ENCODE measurements at regions not wholly inside any gene's neighbourhood (a gene's known extent, or its start where the extent isn't known, plus 50 kb on each side); places are given as distances from the start of the nearest gene placed in this dataset.
"Not testable (repeated sequence)": the region's sequence is repeated elsewhere in the genome, so short reads cannot be mapped to it uniquely, and the experiment has no call there.

DNA sequence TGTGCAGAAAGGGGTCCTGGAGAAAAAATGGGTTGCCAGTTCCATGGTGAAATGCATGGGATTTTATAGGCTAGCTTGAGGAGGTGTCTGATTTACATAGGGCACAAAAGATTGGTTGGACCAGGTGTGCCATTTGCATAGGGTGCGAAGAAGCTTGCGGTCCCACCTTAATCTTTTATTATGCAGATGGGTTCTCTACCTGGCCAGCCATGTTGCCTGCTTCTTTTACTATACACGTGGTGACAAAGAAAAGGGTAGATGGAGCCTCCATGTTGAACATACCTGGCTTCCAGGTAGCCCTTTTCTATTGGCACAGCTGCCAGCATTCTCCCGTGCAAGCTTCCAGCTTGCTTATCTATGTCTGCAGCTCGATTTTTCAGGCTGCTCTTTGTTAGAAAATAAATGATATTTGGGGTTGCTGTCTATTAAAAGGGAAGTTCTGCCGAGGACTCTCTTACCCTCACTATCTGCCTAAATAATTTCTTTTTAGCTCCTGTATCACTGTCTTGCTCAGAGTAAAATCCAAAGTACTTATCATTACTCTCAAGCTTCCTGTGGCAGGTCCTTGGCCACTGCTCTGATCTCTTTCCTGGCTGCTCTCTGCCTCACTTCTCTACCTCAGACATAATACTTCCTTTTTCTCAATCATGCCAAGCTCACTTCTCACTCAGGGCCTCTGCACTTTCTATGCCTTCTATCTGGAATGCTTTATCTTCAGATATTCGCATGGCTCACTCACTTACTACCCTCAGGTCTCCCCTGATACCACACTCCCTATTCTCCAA, 216.0 kb upstream of the DAAM1 start:
- H3K36me3 ChIP-seq (ENCODE audit: control insufficient read depth in 1 of 2, insufficient read depth in 2 of 2, low read length in 2 of 2): no peaks in the 10 kb centered on the region
- no peak overlapping the region for H3K27ac ChIP-seq (ENCODE audit: low read depth, low read length)
- H3K9ac ChIP-seq (ENCODE audit: low read depth in 1 of 2, low read length in 2 of 2): no peak overlapping the region
- no peaks in the 10 kb centered on the region for H3K4me1 ChIP-seq (ENCODE audit: control insufficient read depth in 1 of 2, insufficient read depth in 2 of 2, low read length in 2 of 2)
- H3K4me3 ChIP-seq (ENCODE audit: low read depth in 1 of 2, low read length in 2 of 2): no peak overlapping the region
- H3K9me3 ChIP-seq (ENCODE audit: control insufficient read depth in 1 of 2, low read length in 2 of 2): no peaks in the 10 kb centered on the region
- H3K27me3 ChIP-seq (ENCODE audit: control insufficient read depth in 1 of 2, insufficient read depth in 2 of 2, low read length in 2 of 2): no peaks in the 10 kb centered on the region

DNA sequence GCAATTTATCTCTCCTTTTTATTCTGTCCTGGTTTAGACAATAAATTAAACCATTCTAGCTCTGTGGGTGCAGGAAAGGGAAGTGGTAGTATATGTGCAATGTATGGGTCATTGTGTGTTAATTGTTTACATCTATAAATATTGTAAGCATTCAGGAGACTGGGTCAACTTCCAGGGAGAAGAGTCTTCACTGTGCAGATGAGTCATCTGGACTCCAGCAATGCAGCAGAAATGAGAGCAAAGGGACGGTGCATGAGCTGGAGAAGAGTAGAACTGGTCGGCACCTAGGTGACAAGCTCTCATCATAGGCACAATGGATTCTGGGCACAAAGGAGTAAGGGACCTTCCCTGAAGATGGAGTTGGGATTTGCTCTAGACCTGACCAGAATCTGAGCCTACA, 211.1 kb upstream of the DAAM1 start:
- H3K27me3 ChIP-seq (ENCODE audit: control insufficient read depth in 1 of 2, insufficient read depth in 2 of 2, low read length in 2 of 2): no peaks in the 10 kb centered on the region
- H3K4me3 ChIP-seq (ENCODE audit: low read depth in 1 of 2, low read length in 2 of 2): no peak overlapping the region
- H3K9ac ChIP-seq (ENCODE audit: low read depth in 1 of 2, low read length in 2 of 2): no peak overlapping the region
- H3K4me1 ChIP-seq (ENCODE audit: control insufficient read depth in 1 of 2, insufficient read depth in 2 of 2, low read length in 2 of 2): no peaks in the 10 kb centered on the region
- no peaks in the 10 kb centered on the region for H3K9me3 ChIP-seq (ENCODE audit: control insufficient read depth in 1 of 2, low read length in 2 of 2)
- H3K36me3 ChIP-seq (ENCODE audit: control insufficient read depth in 1 of 2, insufficient read depth in 2 of 2, low read length in 2 of 2): no peaks in the 10 kb centered on the region
- H3K27ac ChIP-seq (ENCODE audit: low read depth, low read length): no peak overlapping the region

DNA sequence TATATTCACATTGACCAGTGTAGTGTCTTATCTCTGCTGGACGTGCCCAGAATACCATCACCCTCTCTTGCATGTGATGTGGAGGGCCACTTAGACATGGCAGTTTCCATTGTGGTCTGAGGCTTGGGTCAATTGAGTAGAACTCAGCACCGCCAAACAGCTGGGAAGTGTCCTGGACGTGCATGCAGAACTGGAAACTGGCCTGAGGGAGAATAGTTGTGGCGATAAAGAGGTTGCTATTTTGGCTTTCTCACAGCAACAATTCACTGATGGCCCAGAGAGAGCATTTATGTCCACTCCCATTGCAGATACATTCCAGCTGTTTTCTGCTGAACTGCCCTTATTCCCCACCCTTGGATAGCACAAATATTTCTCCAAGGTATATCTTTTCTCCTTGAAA, 210.1 kb upstream of the DAAM1 start:
- H3K9me3 ChIP-seq (ENCODE audit: control insufficient read depth in 1 of 2, low read length in 2 of 2): no peaks in the 10 kb centered on the region
- H3K9ac ChIP-seq (ENCODE audit: low read depth in 1 of 2, low read length in 2 of 2): no peak overlapping the region
- H3K4me3 ChIP-seq (ENCODE audit: low read depth in 1 of 2, low read length in 2 of 2): no peak overlapping the region
- no peaks in the 10 kb centered on the region for H3K4me1 ChIP-seq (ENCODE audit: control insufficient read depth in 1 of 2, insufficient read depth in 2 of 2, low read length in 2 of 2)
- no peaks in the 10 kb centered on the region for H3K27me3 ChIP-seq (ENCODE audit: control insufficient read depth in 1 of 2, insufficient read depth in 2 of 2, low read length in 2 of 2)
- no peak overlapping the region for H3K27ac ChIP-seq (ENCODE audit: low read depth, low read length)
- H3K36me3 ChIP-seq (ENCODE audit: control insufficient read depth in 1 of 2, insufficient read depth in 2 of 2, low read length in 2 of 2): no peaks in the 10 kb centered on the region

DNA sequence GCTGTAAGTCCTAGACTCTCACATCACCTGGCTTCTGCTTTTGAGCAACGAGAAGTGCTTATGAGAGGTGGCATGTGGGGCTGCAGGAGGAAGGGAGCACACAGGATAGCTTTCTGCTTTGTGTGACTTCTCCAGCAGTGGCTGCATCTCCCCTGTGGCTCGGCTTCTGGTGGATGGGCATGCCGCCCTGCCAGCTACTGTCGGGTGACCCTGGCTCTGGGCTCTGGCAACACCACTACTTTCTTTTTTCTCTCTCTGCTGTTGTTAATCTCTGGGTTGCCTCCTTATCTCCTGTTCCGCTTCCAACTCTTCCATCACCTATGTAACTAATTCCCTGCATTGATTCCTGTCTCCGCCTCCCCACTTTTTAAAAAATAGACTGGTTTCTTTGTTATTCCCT, 209.1 kb upstream of the DAAM1 start:
- Histone ChIP-seq H3K4me1 (ENCODE audit: control insufficient read depth in 1 of 2, insufficient read depth in 2 of 2, low read length in 2 of 2) (no peaks in the 10 kb centered on the region), H3K9ac (ENCODE audit: low read depth in 1 of 2, low read length in 2 of 2) (no peak overlapping the region)

DNA sequence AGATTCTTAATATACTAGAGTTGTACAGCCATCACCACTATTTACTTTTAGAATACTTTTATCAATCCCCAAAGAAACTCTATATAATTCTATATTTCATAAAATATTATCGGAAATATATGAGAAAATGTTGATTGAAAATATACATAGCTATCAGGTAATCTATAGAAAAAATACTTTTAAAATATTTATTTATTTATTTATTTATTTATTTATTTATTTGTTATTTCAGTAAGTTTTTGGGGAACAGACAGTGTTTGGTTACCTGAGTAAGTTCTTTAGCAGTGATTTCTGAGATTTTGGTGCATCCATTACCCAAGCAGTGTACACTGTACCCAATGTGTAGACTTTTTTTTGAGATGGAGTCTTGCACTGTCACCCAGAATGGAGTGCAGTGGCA, 206.6 kb upstream of the DAAM1 start:
- Histone ChIP-seq H3K36me3 (ENCODE audit: control insufficient read depth in 1 of 2, insufficient read depth in 2 of 2, low read length in 2 of 2) (no peaks in the 10 kb centered on the region), H3K27me3 (ENCODE audit: control insufficient read depth in 1 of 2, insufficient read depth in 2 of 2, low read length in 2 of 2) (no peaks in the 10 kb centered on the region), H3K27ac (ENCODE audit: low read depth, low read length) (no peak overlapping the region), H3K9me3 (ENCODE audit: control insufficient read depth in 1 of 2, low read length in 2 of 2) (no peaks in the 10 kb centered on the region), H3K4me3 (ENCODE audit: low read depth in 1 of 2, low read length in 2 of 2) (no peak overlapping the region), H3K9ac (ENCODE audit: low read depth in 1 of 2, low read length in 2 of 2) (no peak overlapping the region), H3K4me1 (ENCODE audit: control insufficient read depth in 1 of 2, insufficient read depth in 2 of 2, low read length in 2 of 2) (no peaks in the 10 kb centered on the region)

More for the DNA sequence above, 209.1 kb upstream of the DAAM1 start:
- Histone ChIP-seq H3K9me3 (ENCODE audit: control insufficient read depth in 1 of 2, low read length in 2 of 2) (no peaks in the 10 kb centered on the region), H3K27me3 (ENCODE audit: control insufficient read depth in 1 of 2, insufficient read depth in 2 of 2, low read length in 2 of 2) (no peaks in the 10 kb centered on the region), H3K36me3 (ENCODE audit: control insufficient read depth in 1 of 2, insufficient read depth in 2 of 2, low read length in 2 of 2) (no peaks in the 10 kb centered on the region), H3K27ac (ENCODE audit: low read depth, low read length) (no peak overlapping the region), H3K4me3 (ENCODE audit: low read depth in 1 of 2, low read length in 2 of 2) (no peak overlapping the region)

DNA sequence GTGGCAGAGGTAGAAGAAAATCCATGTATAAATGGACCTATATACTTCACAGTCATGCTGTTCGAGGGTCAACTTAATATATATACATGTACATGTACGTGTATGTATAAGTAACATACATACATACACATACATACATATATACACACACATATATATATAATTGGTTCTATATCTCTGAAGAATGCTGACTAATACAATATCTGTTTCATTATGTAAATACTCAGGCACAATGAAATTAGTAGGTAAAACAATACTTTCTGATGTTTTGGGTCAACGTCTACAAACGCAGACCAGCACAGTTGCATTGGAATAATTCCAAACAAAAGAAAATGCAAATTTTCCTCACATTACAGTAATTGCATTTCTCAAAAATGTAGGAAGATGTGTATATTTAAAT, 202.7 kb upstream of the DAAM1 start:
- Histone ChIP-seq H3K27me3 (ENCODE audit: control insufficient read depth in 1 of 2, insufficient read depth in 2 of 2, low read length in 2 of 2) (no peaks in the 10 kb centered on the region), H3K27ac (ENCODE audit: low read depth, low read length) (no peak overlapping the region), H3K4me3 (ENCODE audit: low read depth in 1 of 2, low read length in 2 of 2) (no peak overlapping the region), H3K4me1 (ENCODE audit: control insufficient read depth in 1 of 2, insufficient read depth in 2 of 2, low read length in 2 of 2) (no peaks in the 10 kb centered on the region), H3K36me3 (ENCODE audit: control insufficient read depth in 1 of 2, insufficient read depth in 2 of 2, low read length in 2 of 2) (no peaks in the 10 kb centered on the region), H3K9ac (ENCODE audit: low read depth in 1 of 2, low read length in 2 of 2) (no peak overlapping the region), H3K9me3 (ENCODE audit: control insufficient read depth in 1 of 2, low read length in 2 of 2) (no peaks in the 10 kb centered on the region)

DNA sequence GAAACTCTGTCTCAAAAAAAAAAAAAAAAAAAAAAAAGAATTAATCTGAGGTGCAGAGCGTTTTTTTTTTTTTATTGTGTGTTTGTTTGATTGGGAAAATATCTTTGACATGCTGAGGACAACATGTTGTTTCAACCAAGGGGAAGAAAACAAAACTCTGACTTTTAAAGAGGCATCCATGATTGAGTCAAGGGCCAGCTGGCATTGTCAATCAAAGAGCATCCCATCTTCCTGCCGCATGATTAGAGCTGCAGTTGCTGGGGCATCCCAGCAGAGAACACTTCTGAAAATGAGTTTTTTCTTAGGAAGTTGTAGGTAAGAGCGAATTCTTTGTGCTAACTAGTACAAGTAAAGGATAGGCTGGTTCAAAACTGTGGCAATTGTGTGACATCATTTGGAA, 200.9 kb upstream of the DAAM1 start:
- Histone ChIP-seq H3K4me3 (ENCODE audit: low read depth in 1 of 2, low read length in 2 of 2) (no peak overlapping the region), H3K4me1 (ENCODE audit: control insufficient read depth in 1 of 2, insufficient read depth in 2 of 2, low read length in 2 of 2) (no peaks in the 10 kb centered on the region), H3K9ac (ENCODE audit: low read depth in 1 of 2, low read length in 2 of 2) (no peak overlapping the region), H3K27ac (ENCODE audit: low read depth, low read length) (no peak overlapping the region), H3K36me3 (ENCODE audit: control insufficient read depth in 1 of 2, insufficient read depth in 2 of 2, low read length in 2 of 2) (no peaks in the 10 kb centered on the region), H3K9me3 (ENCODE audit: control insufficient read depth in 1 of 2, low read length in 2 of 2) (no peaks in the 10 kb centered on the region), H3K27me3 (ENCODE audit: control insufficient read depth in 1 of 2, insufficient read depth in 2 of 2, low read length in 2 of 2) (no peaks in the 10 kb centered on the region)

DNA sequence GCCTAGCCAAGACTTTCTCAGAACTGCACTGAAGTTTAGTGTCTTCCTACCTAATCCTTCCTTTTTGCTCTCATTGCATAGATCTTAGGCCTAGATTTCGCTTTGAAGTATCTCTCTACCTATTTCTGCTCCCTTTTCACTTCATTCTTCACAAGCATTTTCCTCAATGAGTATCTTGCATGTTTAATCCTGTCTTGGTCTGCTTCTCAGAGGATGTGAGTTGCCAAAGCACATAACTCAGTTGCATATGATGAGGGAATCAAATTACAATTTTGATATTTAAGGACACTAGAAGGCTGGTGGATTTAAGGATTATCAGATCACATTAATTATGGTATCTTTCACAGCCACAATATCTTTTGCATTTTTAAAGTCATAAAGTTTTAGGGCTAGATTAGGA, 195.5 kb upstream of the DAAM1 start:
- H3K4me3 ChIP-seq (ENCODE audit: low read depth in 1 of 2, low read length in 2 of 2): no peak overlapping the region
- no peaks in the 10 kb centered on the region for H3K4me1 ChIP-seq (ENCODE audit: control insufficient read depth in 1 of 2, insufficient read depth in 2 of 2, low read length in 2 of 2)
- no peak overlapping the region for H3K27ac ChIP-seq (ENCODE audit: low read depth, low read length)
- no peaks in the 10 kb centered on the region for H3K9me3 ChIP-seq (ENCODE audit: control insufficient read depth in 1 of 2, low read length in 2 of 2)
- no peaks in the 10 kb centered on the region for H3K27me3 ChIP-seq (ENCODE audit: control insufficient read depth in 1 of 2, insufficient read depth in 2 of 2, low read length in 2 of 2)
- no peak overlapping the region for H3K9ac ChIP-seq (ENCODE audit: low read depth in 1 of 2, low read length in 2 of 2)
- no peaks in the 10 kb centered on the region for H3K36me3 ChIP-seq (ENCODE audit: control insufficient read depth in 1 of 2, insufficient read depth in 2 of 2, low read length in 2 of 2)

DNA sequence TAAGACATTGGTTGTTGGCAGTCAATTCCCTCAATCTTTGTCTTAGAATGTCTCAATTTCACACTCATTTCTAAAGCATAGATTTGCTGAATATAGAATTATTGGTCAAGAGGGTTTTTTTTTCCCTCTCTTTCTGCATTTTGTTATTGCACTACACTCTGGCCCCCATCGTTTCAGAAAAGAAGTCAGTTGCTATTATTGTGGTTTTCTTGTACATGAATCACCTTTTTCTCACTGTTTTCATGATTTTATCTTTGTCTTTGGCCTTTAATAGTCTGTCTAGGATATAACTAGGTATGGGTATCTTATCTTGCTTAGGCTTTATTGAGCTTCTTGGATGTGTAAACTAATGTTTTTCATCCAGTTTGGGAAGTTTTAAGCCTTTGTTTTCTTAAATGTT, 194.3 kb upstream of the DAAM1 start:
- H3K27me3 ChIP-seq (ENCODE audit: control insufficient read depth in 1 of 2, insufficient read depth in 2 of 2, low read length in 2 of 2): no peaks in the 10 kb centered on the region
- no peaks in the 10 kb centered on the region for H3K36me3 ChIP-seq (ENCODE audit: control insufficient read depth in 1 of 2, insufficient read depth in 2 of 2, low read length in 2 of 2)
- H3K9me3 ChIP-seq (ENCODE audit: control insufficient read depth in 1 of 2, low read length in 2 of 2): no peaks in the 10 kb centered on the region
- no peak overlapping the region for H3K9ac ChIP-seq (ENCODE audit: low read depth in 1 of 2, low read length in 2 of 2)
- H3K4me3 ChIP-seq (ENCODE audit: low read depth in 1 of 2, low read length in 2 of 2): no peak overlapping the region
- H3K27ac ChIP-seq (ENCODE audit: low read depth, low read length): no peak overlapping the region
- no peaks in the 10 kb centered on the region for H3K4me1 ChIP-seq (ENCODE audit: control insufficient read depth in 1 of 2, insufficient read depth in 2 of 2, low read length in 2 of 2)

DNA sequence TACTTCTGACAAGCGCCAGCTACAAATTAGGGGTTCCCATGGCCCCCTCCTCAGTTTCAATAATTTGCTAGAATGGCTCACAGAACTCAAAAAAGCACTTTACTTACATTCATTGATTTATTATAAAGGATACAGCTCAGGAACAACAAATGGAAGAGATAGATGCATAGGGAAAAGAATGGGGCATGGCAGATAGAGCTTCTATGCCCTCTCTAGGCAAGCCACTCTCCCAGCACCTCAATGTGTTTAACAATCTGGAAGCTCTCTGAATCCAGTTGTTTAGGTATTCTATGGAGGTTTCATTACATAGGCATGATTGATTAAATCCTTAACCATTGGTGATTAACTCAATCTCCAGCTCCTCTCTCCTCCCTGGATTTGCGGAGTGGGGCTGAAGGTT, 184.5 kb upstream of the DAAM1 start:
- Histone ChIP-seq H3K27me3 (ENCODE audit: control insufficient read depth in 1 of 2, insufficient read depth in 2 of 2, low read length in 2 of 2) (no peaks in the 10 kb centered on the region), H3K36me3 (ENCODE audit: control insufficient read depth in 1 of 2, insufficient read depth in 2 of 2, low read length in 2 of 2) (no peaks in the 10 kb centered on the region), H3K27ac (ENCODE audit: low read depth, low read length) (no peak overlapping the region), H3K9me3 (ENCODE audit: control insufficient read depth in 1 of 2, low read length in 2 of 2) (no peaks in the 10 kb centered on the region), H3K4me1 (ENCODE audit: control insufficient read depth in 1 of 2, insufficient read depth in 2 of 2, low read length in 2 of 2) (no peaks in the 10 kb centered on the region), H3K9ac (ENCODE audit: low read depth in 1 of 2, low read length in 2 of 2) (no peak overlapping the region), H3K4me3 (ENCODE audit: low read depth in 1 of 2, low read length in 2 of 2) (no peak overlapping the region)

DNA sequence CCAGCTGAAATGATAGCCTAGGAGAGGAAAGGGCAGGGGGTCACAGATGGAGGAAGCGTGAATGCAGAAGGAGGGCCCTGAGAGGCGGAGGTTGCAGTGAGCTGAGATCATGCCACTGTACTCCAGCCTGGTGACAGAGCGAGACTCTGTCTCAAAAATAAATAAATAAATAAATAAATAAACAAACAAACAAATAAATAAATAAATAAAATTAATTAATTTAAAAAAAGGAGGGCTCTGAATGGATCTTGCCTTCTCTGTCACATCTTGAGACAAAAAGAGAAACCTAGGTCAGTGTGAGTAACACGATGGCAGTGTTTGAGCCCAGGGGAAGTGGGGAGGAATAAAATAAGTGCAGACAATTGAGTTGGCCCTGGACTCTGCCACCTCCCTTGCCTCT, 182.3 kb upstream of the DAAM1 start:
- H3K36me3 ChIP-seq (ENCODE audit: control insufficient read depth in 1 of 2, insufficient read depth in 2 of 2, low read length in 2 of 2); H3K4me3 ChIP-seq (ENCODE audit: low read depth in 1 of 2, low read length in 2 of 2); H3K9ac ChIP-seq (ENCODE audit: low read depth in 1 of 2, low read length in 2 of 2); H3K4me1 ChIP-seq (ENCODE audit: control insufficient read depth in 1 of 2, insufficient read depth in 2 of 2, low read length in 2 of 2); H3K9me3 ChIP-seq (ENCODE audit: control insufficient read depth in 1 of 2, low read length in 2 of 2); H3K27me3 ChIP-seq (ENCODE audit: control insufficient read depth in 1 of 2, insufficient read depth in 2 of 2, low read length in 2 of 2); H3K27ac ChIP-seq (ENCODE audit: low read depth, low read length): not testable (repeated sequence)

Measured in duodenal mucosa (tissue), 2 donors.